GM18508 (cell line): ENCODE measurements at regions not wholly inside any gene's neighbourhood (a gene's known extent, or its start where the extent isn't known, plus 50 kb on each side); places are given as distances from the start of the nearest gene placed in this dataset.

ENCODE experiments used
- ATAC-seq: cut with Tn5 transposase; IDR thresholded peaks from one replicate; pipeline ENCODE4 v1.9.1; 2021; ENCODE audit warnings: moderate number of reproducible peaks; ENCODE audit not compliant: insufficient read depth, unreplicated experiment

DNA sequence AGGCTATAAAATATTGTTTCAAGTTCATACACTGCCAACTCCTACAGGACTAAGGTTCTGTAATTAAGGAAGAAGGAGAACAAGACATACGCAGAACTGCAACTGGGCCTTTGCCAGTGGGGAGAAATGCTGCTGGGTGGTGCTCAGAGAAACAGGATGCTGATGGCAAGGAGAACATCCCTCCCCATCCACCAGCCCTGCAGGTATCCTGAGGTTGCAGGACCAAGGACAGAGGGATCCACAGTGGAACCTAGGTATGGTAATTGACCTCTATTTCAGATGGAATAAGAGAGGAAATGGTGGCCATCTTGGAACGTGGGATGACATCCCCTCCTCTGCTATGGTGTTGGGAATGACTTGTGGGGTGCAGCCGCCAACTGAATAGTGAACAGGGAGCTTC is 206.3 kb upstream of the S1PR3 start:
- no peak for ATAC-seq

DNA sequence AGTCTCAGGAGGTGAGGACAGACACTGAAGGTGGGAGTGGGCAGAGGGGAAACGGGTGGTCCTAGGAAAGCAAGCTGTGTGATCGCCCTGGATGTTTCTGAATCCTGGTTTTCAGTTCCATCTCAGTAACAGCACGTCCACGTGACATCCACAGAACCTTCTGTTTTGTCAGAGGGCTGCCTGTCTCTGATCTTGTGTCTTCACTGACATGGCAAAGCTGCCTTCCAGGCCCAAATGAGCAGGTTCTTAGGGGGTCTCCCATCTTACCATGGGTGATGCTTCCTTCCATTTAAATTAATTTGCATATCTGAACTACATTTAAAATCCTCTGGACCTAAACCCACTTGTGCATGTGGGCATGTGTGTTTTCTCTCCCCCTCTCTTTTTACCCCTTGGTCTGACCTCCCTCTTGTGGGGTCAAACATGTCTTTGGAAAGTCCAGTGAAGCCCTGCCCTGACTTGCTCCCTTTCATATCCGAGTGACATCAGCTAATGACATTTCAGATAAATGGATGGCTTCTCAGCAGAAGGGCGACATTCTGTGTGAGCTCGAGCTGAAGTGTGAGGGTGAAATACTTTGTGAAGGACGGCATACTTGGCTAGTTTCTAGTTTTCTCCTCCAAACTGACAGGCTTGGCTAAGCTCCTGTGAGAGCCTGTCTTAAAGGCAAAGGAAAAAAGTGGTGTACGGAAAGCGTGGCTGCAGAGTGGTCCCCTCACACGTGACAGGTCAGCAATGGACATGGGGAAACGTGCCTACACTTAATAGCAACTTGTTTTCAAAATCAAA is 204.8 kb upstream of the S1PR3 start:
- ATAC-seq = no peak

DNA sequence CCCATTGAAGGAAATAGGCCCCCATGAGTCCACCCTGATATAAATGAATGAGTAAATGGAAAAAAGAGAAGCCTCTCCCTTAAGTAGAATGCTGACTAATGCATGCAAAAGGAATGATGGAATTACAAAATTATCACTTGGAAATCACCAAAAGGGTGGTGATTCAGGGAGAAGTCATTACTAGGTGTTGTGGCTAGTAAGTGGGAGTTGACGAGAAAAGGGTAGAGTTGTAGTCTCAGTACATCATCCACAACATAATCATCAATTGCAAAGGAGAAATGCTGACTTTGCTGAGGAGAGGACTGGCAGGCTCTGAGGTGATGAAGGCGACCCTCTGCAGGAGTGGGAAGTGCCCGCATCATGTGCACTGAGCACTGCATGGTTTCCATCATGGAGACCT is 201.5 kb upstream of the S1PR3 start:
- no peak for ATAC-seq

DNA sequence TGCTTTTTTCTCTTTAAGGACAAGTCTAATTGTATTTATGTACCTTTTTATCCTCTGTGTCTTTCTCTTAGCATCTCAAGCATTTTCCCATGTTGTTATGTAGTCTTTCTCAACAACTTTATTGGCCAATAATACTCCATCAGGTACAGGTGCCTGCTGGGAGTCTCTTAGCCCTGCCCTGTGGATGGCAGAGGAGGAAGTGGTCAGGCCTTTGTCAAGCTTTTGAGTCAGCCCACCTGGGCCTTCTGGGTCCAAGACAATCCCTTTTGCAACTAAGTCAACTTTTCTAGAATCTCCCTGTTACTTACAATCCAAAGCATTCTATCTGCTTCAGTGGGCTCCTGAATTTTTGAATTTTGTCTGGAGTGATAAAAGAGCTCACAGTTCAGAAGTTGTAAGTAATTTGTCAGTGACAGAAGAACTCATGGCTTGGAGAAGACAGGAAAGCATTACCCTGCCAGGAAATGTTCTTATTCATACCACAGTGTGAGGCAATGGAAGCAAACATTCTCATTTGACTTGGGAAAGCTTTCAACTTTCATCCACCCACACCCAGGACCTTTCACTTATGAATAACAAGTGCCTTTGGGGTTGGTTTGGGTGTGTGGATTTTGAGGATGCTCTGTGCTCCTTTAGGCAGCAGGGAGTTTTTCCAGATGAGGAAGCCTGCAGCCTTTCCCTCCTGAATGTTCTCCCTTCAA is 200.0 kb upstream of the S1PR3 start:
- no peak for ATAC-seq

DNA sequence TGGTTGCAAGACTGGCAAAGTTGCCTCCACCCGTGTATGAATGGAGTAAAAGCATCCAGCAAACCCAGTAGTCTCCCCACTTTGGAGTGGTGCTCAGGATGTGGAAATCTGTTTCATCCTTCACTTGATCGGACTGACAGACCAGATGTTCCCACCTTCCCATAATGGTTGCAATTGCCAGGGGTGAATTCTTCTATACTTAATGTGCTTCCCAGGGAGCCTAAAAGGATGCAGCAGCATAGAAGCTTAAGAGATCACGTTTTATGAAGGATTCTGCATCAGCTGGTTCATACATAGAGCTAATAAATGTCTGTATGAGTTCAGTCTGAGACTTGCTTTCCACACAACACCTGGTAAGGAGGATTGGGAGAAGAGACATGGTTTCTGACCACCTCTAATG is 198.8 kb upstream of the S1PR3 start:
- ATAC-seq = no peak

DNA sequence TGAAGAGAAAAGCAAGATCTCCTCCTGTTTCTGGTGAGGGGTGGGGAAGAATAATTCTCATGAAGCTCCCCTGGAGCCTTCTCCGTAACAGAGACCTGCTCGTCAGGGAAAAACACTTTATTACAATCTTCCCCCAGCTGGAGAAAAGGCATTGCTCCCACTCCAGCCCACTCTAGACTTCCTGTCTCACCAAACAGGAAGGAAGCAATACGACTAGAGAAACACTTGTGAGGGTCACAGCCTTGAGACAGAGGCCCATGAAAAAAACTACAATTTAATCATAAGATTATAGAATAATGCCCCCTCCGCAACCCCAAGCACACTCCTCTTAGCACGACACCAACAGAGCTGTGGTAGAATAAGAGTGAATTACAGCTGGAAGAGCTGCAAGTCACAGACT is 197.2 kb upstream of the S1PR3 start:
- ATAC-seq = no peak

DNA sequence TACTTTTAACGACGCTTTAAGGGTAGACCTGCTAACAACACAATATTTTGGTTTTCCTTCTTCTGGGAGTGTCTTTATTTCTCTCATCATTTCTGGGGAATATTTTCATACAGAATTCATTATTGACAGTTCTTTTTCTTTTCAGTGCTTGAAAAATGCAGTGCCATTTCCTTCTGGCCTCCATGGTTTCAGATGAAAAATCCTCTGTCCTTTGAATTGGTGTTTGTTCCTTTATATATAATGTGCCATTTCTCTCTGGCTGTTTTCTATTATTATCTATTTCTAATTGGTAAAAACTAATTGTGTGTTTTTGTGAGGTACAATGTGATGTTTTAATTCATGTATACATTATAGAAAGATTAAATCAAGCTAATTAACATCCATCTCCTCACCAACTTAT is 194.3 kb upstream of the S1PR3 start:
- no peak for ATAC-seq

DNA sequence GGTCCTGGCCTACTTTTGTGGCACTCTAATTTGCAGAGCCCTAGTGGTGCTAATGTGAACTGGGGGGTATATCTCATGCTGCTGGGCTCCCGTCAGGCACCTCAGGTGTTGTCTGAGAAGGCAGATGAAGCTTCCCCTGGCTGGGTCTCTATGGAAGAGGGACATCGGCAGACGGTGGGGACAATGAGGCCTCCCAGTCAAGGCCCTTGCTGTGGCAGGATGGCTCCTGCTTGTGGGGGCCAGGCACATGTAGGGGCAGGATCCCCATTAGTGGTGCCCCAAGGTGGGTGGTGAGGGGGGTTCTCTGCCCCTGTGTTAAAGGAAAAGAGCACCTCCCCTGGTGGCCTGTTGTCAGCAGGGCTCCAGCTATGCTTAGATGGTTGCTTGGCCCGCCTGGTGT is 192.8 kb upstream of the S1PR3 start:
- ATAC-seq = no peak

DNA sequence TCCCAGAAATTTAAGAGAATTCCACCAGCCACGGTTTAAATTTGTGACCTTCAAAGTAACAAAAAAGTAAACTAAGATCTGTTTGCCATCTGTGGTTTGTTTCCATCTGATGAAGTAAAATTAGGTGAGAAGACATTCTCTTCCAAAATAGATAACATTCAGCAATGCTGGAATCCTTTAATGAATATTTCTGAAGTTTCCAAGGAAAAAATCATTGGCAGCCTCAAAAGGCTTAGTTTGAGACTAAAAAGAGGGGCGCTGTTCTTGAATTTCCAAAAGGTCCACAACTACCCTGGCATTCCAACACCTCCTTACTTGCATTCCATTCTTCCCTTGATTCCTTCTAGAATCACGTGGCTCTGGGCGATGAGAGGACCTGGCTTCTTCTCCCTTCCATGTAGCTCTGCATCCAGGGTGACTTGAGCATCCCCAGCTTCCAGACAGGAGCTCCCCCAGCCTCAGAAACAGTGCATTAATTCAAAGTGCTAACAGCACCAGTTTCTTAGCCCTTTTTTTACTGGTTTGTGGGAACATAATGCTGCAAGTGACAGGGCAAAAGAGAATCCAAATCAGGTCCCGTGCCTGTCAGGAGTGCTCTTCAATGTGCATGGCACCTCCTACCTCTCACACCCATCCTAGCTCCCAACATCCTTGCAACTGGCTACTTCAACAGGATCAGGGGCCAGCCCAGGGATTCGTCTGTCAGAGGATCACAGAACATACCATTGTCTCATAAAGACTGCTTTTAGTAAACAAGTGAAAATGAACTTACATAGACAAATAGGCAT is 191.5 kb upstream of the S1PR3 start:
- ATAC-seq = no peak

DNA sequence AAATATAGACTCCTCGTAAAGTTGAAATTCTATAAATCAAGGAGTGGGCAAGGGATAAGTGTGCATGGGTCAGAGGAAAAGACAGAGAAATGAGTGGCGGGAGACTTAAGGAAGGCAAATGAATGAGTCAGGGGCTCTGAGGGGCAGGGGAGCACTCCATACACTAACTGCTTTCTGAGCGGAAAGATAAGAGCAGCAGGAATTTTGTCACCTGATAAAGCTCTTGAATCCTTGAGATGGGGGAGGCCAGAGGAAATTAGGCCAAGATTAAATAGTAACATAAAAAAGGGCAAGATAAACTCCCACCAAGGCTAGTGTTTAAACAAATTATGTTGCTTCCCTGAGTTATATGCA is 191.0 kb upstream of the S1PR3 start:
- no peak for ATAC-seq

DNA sequence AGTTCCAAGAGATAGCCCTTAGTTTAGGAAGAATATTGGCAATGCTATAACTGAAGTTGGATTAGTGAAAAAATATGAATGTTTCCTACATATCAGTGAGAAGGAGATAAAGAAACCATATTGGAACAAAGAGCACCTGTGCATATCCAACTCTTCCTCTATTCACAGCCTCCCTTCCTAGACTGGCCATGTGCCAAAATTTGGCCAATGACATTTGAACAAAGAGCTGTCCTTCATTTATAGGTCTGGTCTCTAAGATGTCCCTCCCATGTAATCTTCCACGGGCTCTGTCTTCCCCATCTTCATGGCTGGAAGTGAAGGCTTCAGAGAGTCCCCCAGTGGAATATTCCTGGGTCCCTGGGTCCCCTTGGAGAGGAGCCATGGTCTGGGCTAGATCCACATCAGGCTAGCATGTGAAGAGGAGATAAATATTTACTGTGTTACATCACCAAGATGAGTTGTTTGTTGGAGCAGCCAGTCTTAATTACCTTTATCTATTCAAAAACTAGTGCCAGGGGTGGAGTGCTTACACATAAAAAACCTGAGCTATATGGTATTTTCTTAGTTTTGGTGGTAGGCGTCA is 190.0 kb upstream of the S1PR3 start:
- ATAC-seq = no peak

DNA sequence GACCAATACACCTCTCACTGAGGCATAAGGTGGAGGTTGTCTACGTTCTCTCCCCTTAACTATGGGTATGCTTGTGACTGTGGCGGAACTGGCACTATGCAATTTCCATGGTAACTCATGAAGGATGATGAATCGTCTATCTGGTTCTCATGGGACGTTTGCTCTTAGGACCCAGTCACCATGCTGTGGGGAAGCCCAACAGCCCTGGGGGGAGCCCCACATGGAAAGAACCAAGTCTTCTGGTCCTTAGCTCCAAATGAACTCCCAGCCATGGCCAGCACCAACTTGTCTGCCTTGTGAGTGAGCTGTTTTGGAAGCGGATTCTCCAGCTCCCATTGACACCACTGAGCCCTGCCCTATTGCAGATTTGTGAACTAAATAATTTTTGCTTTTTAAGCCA is 188.7 kb upstream of the S1PR3 start:
- no peak for ATAC-seq

DNA sequence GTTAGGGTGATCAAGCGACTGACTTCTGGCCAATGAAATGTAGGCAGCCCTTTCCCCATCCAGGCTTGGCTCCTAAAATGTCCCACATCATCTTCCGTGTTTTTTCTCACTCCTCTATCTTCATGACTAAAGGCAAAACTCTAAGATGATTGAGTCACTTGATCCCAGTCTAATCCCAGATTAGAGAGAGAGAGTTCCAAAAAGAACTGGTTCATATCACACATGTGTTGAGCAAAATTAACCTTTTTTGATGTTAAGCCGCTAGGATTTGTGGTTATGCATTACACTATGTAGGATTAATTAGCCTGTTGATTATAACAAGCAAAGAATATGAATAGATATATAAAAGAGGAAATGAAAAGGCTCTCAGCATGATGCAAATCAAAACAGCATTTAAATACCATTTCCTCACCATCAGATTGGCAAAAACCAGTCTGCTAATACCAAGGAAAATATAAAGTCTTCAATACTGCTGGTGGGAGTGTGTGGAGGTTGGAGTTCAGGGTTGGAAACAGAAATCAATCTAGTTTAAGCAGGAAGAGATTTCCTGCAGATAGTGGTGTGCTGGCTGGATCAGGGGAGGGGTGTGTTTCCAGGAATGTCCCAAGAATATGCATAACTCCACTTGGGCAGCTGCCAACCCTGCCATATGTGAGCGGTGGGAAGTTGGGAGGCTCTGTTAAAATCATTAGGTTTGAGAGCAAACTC is 187.6 kb upstream of the S1PR3 start:
- ATAC-seq = no peak

DNA sequence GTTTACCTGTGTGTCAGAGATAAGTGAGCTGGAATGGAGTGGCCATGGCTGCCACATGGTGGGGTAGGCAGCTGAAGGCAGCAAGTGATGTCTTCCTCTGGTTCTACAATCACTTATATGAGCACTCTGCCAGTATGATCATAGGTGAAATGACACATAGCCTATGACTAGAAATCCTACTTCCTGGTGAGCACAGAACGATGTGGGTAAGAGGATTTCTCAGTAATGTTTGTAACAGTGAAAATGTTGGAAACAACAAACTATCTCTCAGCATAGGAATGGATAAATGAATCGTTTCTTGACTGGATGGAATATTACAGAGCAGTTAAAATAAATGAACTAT is 187.0 kb upstream of the S1PR3 start:
- no peak for ATAC-seq

DNA sequence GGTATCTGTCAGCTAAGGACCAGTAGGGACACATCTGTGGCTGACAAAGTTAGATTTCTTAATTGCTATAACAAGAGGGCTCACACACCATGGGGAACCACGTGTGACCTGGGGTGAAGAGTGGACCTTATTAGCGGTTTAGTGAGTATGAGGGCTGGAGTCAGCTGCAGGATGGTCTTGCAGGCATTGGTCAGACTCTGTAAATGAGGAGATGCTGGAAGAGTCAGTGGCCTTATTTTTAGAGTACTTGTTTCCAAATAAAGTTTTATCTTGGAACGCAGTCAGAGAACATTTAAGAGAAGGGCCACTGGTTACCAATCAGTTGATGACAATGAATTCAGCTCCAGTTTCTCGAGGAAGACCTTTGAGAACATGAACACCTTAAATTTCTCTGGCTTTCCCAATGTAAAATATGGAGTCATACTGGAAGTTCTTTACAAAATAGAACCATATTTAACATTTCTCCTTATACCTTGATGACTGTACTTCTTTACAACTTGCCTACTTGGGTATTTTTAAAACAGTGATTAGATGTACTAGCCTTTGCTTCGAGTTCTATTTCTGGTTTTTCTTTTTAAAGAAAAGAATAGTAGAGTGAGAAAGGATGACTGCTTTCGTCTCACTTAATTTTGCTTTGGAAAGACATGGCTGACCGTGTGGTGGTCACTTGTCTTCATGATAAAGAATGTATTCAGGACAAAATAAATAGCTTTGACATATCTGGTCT is 185.9 kb upstream of the S1PR3 start:
- no peak for ATAC-seq

DNA sequence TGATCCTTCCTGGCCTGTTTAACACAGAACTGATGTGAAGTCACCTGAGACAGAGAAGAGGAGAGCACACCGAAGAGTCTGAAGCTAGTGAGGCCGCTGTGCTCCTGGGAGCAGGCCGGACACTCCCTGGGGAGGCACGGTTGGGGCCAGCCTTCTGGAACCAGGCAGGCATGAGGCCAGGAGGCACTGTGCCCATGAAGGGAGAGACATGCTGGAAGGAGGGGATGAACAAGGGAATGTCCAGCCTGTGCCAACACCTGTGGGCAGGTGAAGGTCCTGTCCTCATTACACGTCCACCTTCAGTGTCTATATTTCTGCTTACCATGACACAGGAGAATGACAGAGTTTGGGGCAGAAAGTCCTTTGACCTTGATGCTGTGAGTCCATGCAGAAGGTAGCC is 183.8 kb upstream of the S1PR3 start:
- ATAC-seq = no peak

DNA sequence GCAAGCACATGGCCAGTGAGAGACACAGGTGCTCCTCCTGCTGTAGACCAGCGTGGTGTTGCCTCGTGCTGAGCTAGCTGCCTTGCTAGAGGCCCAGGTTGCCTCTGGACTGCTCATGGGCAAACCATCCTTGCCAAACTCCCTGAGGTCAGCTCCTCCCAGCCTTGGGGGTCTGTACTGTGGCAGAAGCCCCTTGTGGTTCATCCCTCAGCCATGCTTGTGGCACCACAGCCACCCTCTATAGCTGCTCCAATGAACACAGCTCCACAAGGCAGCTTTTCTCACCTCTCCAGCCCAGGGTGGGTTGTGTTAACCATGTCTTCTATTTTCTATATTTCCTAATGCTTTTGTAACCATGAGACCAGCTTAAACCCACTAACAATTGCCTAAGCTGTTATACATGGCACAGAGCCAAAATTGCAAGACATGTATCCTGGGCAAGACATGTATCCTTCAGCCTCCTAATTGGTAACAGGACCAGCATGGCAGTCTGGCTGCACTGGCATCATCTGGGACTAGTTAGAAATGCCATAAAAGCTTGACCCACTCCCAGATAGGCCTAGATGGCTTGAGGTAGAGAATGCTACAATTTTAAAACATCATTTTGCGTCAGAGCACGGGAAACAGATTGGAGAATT is 183.1 kb upstream of the S1PR3 start:
- ATAC-seq = no peak

DNA sequence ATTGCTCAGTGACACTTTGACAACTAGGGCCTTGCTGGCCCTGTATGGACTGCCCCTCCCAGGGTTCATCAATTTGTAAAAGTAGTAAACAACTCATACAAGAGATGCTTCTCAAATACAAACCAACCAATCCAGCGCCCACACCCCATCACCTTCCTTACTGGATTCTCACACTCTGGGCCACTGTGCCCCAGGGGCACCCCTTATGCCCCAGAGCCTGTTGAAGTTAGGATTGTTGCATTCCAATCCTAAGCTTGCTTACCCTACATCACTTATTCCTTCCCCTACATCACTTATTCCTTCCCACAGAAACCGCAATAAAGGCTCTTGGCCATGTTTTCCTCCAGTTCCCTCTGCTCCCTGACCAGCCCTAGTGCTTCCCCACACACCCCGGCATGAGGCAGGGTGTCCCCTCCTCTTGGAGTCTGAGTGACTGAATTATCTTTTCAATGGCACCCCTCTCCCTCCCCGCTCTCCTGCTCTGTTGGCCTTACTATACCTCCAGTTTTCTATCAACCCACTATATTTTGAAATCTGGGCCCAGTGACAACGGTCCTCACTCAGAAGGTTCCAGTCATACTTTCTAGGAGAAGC is 182.4 kb upstream of the S1PR3 start:
- ATAC-seq = no peak
